ENCODE measurements at regions not wholly inside any gene's neighbourhood (a gene's known extent, or its start where the extent isn't known, plus 50 kb on each side); places are given as distances from the start of the nearest gene placed in this dataset.

GRCh38 chr2:40546439-40547191 is 94.7 kb upstream of the SLC8A1 start:
- H3K9me3 Mint-ChIP-seq (ENCODE audit: unreplicated experiment): peaks cover 2% of the 10 kb centered on the region
- no peaks in the 10 kb centered on the region for H3K27me3 Mint-ChIP-seq (ENCODE audit: low read depth, unreplicated experiment)
- no peak overlapping the region for H3K27ac ChIP-seq (ENCODE audit: low read depth, low read length)
- H3K4me3 ChIP-seq (ENCODE audit: insufficient read depth, low read depth, low read length): no peak overlapping the region
- H3K36me3 Mint-ChIP-seq (ENCODE audit: low read depth, unreplicated experiment): no peaks in the 10 kb centered on the region
- no peaks in the 10 kb centered on the region for H3K79me2 ChIP-seq (ENCODE audit: insufficient read depth, low read length)
- no peak overlapping the region for H3K9ac ChIP-seq (ENCODE audit: low read length)
- DNase-seq (ENCODE audit: low read depth) (no peak), FAIRE-seq (no peak)
- TF ChIP-seq, protein P1, sequence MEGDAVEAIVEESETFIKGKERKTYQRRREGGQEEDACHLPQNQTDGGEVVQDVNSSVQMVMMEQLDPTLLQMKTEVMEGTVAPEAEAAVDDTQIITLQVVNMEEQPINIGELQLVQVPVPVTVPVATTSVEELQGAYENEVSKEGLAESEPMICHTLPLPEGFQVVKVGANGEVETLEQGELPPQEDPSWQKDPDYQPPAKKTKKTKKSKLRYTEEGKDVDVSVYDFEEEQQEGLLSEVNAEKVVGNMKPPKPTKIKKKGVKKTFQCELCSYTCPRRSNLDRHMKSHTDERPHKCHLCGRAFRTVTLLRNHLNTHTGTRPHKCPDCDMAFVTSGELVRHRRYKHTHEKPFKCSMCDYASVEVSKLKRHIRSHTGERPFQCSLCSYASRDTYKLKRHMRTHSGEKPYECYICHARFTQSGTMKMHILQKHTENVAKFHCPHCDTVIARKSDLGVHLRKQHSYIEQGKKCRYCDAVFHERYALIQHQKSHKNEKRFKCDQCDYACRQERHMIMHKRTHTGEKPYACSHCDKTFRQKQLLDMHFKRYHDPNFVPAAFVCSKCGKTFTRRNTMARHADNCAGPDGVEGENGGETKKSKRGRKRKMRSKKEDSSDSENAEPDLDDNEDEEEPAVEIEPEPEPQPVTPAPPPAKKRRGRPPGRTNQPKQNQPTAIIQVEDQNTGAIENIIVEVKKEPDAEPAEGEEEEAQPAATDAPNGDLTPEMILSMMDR (IDR thresholded peaks at IDR 0.05; ENCODE audit: insufficient read depth, low read depth, low read length): no peak
- TF ChIP-seq EZH2 (IDR thresholded peaks at IDR 0.05; ENCODE audit: insufficient read depth, low read length): no peak
- H3K27ac Mint-ChIP-seq (ENCODE audit: unreplicated experiment): no peak overlapping the region
- no peaks in the 10 kb centered on the region for H3K36me3 ChIP-seq (ENCODE audit: insufficient read depth, low read length)
- H3K4me3 Mint-ChIP-seq (ENCODE audit: unreplicated experiment): no peak overlapping the region
- no peaks in the 10 kb centered on the region for H3K4me1 Mint-ChIP-seq (ENCODE audit: low read depth, unreplicated experiment)
- H3K4me1 ChIP-seq (ENCODE audit: insufficient read depth, low read length): no peaks in the 10 kb centered on the region
- H3K27me3 ChIP-seq (ENCODE audit: insufficient read depth, low read length): no peaks in the 10 kb centered on the region
- no peak overlapping the region for H2AFZ ChIP-seq (ENCODE audit: low read depth, low read length)
- no peaks in the 10 kb centered on the region for H4K20me1 ChIP-seq (ENCODE audit: insufficient read depth, low read length)
- H3K4me2 ChIP-seq (ENCODE audit: low read length): no peak overlapping the region
- no peaks in the 10 kb centered on the region for H3K9me3 ChIP-seq (ENCODE audit: insufficient read depth, low read depth, low read length)

GRCh38 chr2:40548521-40548920 is 96.6 kb upstream of the SLC8A1 start:
- no peaks in the 10 kb centered on the region for H4K20me1 ChIP-seq (ENCODE audit: insufficient read depth, low read length)
- FAIRE-seq (no peak), DNase-seq (ENCODE audit: low read depth) (no peak)
- H3K4me3 ChIP-seq (ENCODE audit: insufficient read depth, low read depth, low read length): no peak overlapping the region
- H3K4me1 ChIP-seq (ENCODE audit: insufficient read depth, low read length): no peaks in the 10 kb centered on the region
- H3K27me3 ChIP-seq (ENCODE audit: insufficient read depth, low read length): no peaks in the 10 kb centered on the region
- peaks cover 2% of the 10 kb centered on the region for H3K9me3 Mint-ChIP-seq (ENCODE audit: unreplicated experiment)
- no peaks in the 10 kb centered on the region for H3K36me3 Mint-ChIP-seq (ENCODE audit: low read depth, unreplicated experiment)
- no peak overlapping the region for H3K27ac ChIP-seq (ENCODE audit: low read depth, low read length)
- H3K9ac ChIP-seq (ENCODE audit: low read length): no peak overlapping the region
- H3K4me3 Mint-ChIP-seq (ENCODE audit: unreplicated experiment): no peak overlapping the region
- H3K27ac Mint-ChIP-seq (ENCODE audit: unreplicated experiment): no peak overlapping the region
- no peak for TF ChIP-seq EZH2 (IDR thresholded peaks at IDR 0.05; ENCODE audit: insufficient read depth, low read length)
- no peaks in the 10 kb centered on the region for H3K79me2 ChIP-seq (ENCODE audit: insufficient read depth, low read length)
- H2AFZ ChIP-seq (ENCODE audit: low read depth, low read length): no peak overlapping the region
- H3K9me3 ChIP-seq (ENCODE audit: insufficient read depth, low read depth, low read length): no peaks in the 10 kb centered on the region
- no peaks in the 10 kb centered on the region for H3K4me1 Mint-ChIP-seq (ENCODE audit: low read depth, unreplicated experiment)
- no peaks in the 10 kb centered on the region for H3K27me3 Mint-ChIP-seq (ENCODE audit: low read depth, unreplicated experiment)
- no peaks in the 10 kb centered on the region for H3K36me3 ChIP-seq (ENCODE audit: insufficient read depth, low read length)
- no peak overlapping the region for H3K4me2 ChIP-seq (ENCODE audit: low read length)

- no peaks in the 10 kb centered on the region for H3K36me3 ChIP-seq (ENCODE audit: insufficient read depth, low read length)
- no peak overlapping the region for H2AFZ ChIP-seq (ENCODE audit: low read depth, low read length)
- no peak overlapping the region for H3K27ac Mint-ChIP-seq (ENCODE audit: unreplicated experiment)
- no peaks in the 10 kb centered on the region for H3K27me3 ChIP-seq (ENCODE audit: insufficient read depth, low read length)
- no peak overlapping the region for H3K9ac ChIP-seq (ENCODE audit: low read length)
- no peaks in the 10 kb centered on the region for H3K9me3 ChIP-seq (ENCODE audit: insufficient read depth, low read depth, low read length)
- TF ChIP-seq EZH2 (IDR thresholded peaks at IDR 0.05; ENCODE audit: insufficient read depth, low read length): no peak
- TF ChIP-seq, protein P1 (IDR thresholded peaks at IDR 0.05; ENCODE audit: insufficient read depth, low read depth, low read length): no peak
- no peaks in the 10 kb centered on the region for H4K20me1 ChIP-seq (ENCODE audit: insufficient read depth, low read length)
- H3K4me2 ChIP-seq (ENCODE audit: low read length): no peak overlapping the region
- H3K4me3 Mint-ChIP-seq (ENCODE audit: unreplicated experiment): no peak overlapping the region
- no peak overlapping the region for H3K27ac ChIP-seq (ENCODE audit: low read depth, low read length)
- no peaks in the 10 kb centered on the region for H3K79me2 ChIP-seq (ENCODE audit: insufficient read depth, low read length)
- no peak for DNase-seq (ENCODE audit: low read depth)
- H3K36me3 Mint-ChIP-seq (ENCODE audit: low read depth, unreplicated experiment): no peaks in the 10 kb centered on the region
- peaks cover 2% of the 10 kb centered on the region for H3K9me3 Mint-ChIP-seq (ENCODE audit: unreplicated experiment)
- no peaks in the 10 kb centered on the region for H3K4me1 Mint-ChIP-seq (ENCODE audit: low read depth, unreplicated experiment)
- no peak overlapping the region for H3K4me3 ChIP-seq (ENCODE audit: insufficient read depth, low read depth, low read length)
- no peak for FAIRE-seq
- no peaks in the 10 kb centered on the region for H3K4me1 ChIP-seq (ENCODE audit: insufficient read depth, low read length)
- no peaks in the 10 kb centered on the region for H3K27me3 Mint-ChIP-seq (ENCODE audit: low read depth, unreplicated experiment)
These were observed 98.2 kb upstream of the SLC8A1 start for GRCh38 chr2:40550085-40550484.

All from astrocyte (in vitro differentiated cells and primary cell).